Mammary epithelial cell (primary cell): ENCODE measurements at regions not wholly inside any gene's neighbourhood (a gene's known extent, or its start where the extent isn't known, plus 50 kb on each side); places are given as distances from the start of the nearest gene placed in this dataset.

ENCODE experiments used
- EZH2 ChIP-seq: IDR thresholded peaks from 2 replicates; pipeline ENCODE4 v1.6.1; 2012; ENCODE audit warnings: low read length, inconsistent platforms, borderline replicate concordance
- TF ChIP-seq, protein P1 (sequence below), 2 donors: IDR thresholded peaks in 1 of 2; conservative IDR thresholded peaks in 1 of 2; 2 replicates each; pipeline ENCODE4 v1.5.1; 2011 to 2012; ENCODE audit warnings: inconsistent platforms in 2 of 2, low read length in 2 of 2, mild to moderate bottlenecking in 2 of 2, control low read depth in 1 of 2, low read depth in 1 of 2; ENCODE audit not compliant: insufficient read depth in 1 of 2; ENCODE audit errors: extremely low read depth in 1 of 2

DNA sequence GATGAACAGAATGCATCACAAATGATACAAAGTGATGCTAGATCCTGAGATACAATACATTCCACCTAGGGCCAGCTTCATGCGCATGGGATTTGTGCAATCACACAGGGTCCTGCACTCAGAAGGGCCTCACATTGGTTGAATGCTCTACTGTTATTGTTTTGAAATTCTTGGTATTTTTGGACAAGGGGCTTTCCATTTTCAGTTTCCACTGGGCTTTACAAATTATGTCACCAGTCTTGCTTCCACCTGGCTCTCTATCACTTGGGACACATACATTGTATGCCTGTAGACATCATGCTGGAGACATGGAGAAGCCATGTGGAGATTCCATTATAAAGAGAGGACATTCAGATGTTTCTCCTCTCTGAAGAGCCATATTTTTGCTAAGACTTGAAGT lies 155.8 kb downstream of the NAA11 start:
- TF ChIP-seq, protein P1, sequence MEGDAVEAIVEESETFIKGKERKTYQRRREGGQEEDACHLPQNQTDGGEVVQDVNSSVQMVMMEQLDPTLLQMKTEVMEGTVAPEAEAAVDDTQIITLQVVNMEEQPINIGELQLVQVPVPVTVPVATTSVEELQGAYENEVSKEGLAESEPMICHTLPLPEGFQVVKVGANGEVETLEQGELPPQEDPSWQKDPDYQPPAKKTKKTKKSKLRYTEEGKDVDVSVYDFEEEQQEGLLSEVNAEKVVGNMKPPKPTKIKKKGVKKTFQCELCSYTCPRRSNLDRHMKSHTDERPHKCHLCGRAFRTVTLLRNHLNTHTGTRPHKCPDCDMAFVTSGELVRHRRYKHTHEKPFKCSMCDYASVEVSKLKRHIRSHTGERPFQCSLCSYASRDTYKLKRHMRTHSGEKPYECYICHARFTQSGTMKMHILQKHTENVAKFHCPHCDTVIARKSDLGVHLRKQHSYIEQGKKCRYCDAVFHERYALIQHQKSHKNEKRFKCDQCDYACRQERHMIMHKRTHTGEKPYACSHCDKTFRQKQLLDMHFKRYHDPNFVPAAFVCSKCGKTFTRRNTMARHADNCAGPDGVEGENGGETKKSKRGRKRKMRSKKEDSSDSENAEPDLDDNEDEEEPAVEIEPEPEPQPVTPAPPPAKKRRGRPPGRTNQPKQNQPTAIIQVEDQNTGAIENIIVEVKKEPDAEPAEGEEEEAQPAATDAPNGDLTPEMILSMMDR (conservative IDR thresholded peaks at IDR 0.05 in 1 of 2, IDR thresholded peaks at IDR 0.05 in 1 of 2; ENCODE audit: extremely low read depth in 1 of 2, insufficient read depth in 1 of 2, low read depth in 1 of 2, low read length in 2 of 2), result no peak
- TF ChIP-seq EZH2, result no peak
